NCI-H446 treated with DMSO at 0.1 percent for 48 hours (cell line): ENCODE measurements at regions not wholly inside any gene's neighbourhood (a gene's known extent, or its start where the extent isn't known, plus 50 kb on each side); places are given as distances from the start of the nearest gene placed in this dataset.
"Not testable (repeated sequence)": the region's sequence is repeated elsewhere in the genome, so short reads cannot be mapped to it uniquely, and the experiment has no call there.

Experiments
- DNase-seq: peaks from one replicate; lab custom pipeline; 2025; lab: John Stamatoyannopoulos, UW

DNA sequence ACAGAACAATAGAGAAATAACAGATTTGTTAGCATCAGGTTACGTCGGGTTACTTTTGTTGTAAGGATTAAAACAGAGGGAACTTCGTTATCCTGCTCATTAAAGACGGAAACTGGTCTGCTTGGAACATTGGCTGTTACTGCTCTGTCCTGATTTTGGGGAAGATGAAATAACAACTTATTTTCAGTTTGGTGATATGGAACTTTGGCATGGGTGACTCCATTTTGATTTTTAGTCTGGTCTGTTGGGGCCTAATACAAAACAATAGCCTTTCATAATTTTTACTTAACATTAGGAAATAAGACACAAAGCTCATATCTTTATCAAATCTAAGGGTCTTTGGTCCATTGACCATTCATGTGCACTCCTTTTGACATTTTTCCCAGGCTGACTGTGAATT, 220.5 kb upstream of the DUSP10 start:
- no peak for DNase-seq

GRCh38 chr1:221961532-221962292, 219.8 kb upstream of the DUSP10 start:
- DNase-seq: no peak

DNA sequence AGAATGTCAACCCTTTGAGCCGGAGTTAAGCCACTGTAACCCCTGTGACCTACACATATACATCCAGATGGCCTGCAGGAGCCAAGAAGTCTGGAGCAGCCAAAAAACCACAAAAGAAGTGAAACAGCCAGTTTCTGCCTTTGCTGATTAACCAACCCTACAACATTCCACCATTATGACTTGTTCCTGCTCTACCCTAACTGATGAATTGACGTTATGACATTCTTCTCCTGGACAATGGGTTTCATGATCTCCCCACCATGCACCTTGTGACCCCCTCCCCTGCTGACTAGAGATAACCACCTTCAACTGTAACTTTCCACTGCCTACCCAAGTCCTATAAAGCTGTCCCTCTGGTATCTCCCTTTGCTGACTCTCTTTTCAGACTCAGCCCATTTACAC, 216.3 kb upstream of the DUSP10 start:
- not testable (repeated sequence) for DNase-seq

- DNase-seq: not testable (repeated sequence)
These were observed 215.5 kb upstream of the DUSP10 start for GRCh38 chr1:221957350-221957749.

DNA sequence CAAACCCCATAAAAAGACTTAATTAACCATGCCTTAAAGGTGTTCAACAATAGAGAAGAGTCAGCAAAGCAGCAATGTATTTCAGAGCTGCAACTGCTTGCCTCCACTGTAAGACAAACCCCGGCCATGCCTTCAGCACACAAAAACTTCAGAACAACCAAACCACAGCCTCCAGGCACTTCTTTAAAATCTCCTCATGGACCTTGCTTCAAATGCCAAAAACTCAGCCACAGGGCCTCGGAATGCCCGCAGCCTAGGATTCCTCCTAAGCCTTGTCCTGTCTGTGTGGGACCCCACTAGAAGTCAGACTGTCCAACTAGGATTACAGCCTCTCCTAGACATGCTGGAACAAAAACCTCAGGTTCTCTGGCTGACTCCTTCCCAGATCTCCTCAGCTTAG, 208.1 kb upstream of the DUSP10 start:
- DNase-seq: no peak

DNA sequence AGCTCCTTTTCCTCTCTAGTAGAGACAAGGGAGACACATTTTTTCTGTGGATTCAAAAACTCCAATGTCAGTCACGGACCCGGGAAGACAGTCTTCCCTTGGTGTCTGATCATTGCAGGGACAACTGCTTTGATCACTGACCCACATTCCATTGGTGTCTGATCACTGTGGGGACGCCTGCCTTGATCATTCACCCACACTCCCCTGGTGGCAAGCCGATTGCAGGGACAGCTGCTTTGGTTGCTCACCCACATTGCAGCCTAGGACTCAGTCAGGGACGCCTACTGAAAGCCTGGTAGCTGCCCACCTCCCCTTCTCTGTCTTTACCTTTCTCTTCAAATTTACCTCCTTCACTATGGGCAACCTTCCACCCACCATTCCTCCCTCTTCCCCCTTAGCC, 206.6 kb upstream of the DUSP10 start:
- DNase-seq: no peak

DNA sequence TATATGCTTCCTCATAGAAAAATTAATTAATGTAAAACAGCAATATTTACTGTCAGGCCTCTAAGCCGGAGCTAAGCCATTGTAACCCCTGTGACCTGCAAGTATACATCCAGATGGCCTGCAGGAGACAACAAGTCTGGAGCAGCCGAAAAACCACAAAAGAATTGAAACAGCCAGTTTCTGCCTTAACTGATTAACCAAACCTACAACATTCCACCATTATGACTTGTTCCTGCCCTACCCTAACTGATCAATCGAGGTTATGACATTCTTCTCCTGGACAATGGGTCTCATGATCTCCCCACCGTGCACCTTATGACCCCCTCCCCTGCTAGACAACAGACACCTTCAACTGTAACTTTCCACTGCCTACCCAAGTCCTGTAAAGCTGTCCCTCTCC, 205.8 kb upstream of the DUSP10 start:
- no peak for DNase-seq

DNA sequence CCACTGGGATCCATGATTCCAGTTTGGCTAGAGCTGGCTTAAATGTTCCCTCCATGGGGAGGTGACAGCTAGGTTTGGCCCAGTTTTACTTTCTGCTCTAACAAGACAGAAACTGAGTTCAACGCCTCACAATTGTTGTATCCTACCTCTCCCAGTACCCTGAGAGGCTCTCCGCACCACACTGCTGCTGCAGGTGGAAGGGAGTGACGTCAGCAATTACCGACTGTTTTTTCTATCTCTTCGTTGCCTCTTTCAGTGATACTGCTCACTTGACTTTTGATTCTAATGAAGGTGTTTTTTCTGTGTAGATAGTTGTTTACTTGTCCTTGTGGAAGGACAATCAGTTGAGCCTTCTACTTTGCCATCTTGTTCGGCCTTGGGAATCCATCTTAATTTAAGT, 204.9 kb upstream of the DUSP10 start:
- DNase-seq: no peak

- no peak for DNase-seq
These were observed 203.8 kb upstream of the DUSP10 start for GRCh38 chr1:221945669-221946068.

DNA sequence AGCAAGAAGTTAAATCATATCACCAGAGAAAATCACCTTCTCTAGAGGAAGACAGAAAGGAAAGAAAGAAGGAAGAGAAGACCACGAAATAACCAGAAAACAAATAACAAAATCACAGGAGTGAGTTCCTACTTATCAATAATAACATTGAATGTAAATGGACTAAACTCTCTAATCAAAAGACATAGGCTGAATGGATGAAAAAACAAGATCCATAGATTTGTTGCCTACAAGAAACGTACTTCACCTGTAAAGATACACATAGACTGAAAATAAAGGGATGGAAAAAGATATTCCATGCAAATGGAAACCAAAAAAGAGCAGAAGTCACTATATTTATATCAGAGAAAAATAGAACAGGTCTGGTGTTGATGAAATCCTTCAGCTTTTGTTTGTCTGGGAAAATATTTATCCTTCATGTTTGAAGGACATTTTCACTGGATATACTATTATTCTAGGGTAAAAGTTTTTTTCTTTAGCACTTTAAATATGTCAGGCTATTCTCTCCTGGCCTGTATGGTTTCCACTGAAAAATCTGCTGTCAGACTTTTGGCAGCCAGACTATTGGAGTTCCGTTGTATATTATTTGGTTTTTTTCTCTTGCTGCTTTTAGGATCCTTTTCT, 202.5 kb upstream of the DUSP10 start:
- no peak for DNase-seq

DNA sequence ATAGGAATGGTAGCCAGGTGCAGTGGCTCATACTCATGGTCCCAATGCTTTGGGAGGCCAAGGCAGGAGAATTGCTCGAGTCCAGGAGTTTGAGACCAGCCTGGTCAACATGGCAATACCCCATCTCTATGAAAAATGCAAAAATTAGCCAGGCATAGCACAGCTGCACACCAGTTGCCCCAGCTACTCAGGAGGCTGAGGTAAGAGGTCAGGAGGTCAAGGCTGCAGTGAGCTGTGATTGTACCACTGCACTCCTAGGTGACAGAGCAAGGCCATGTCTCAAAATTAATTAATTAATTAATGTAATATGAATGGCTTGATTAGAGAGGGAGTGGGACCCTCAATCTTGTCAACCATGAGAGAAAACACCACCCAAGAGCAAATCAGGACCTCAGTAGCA, 198.7 kb upstream of the DUSP10 start:
- no peak for DNase-seq

DNA sequence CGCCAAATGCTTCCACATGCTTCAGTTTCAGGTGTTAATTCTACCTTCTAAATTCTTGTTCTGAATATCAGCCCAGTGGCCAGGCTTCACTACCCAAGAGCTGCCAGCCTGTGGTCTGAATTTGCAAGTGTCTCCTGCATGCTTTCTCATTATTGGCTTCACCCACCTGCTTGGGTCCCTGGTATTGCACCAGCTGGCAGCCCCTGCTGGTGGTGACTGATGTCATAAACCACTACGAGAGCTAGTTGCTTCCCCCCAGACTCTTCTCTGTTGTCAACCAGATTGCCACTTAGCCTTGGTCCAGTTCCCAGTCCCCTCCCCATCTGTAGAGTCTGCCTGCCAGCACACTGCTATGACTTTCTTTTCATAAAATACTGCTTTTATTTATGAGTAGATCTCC, 197.7 kb upstream of the DUSP10 start:
- DNase-seq: peak; percentile 95

DNA sequence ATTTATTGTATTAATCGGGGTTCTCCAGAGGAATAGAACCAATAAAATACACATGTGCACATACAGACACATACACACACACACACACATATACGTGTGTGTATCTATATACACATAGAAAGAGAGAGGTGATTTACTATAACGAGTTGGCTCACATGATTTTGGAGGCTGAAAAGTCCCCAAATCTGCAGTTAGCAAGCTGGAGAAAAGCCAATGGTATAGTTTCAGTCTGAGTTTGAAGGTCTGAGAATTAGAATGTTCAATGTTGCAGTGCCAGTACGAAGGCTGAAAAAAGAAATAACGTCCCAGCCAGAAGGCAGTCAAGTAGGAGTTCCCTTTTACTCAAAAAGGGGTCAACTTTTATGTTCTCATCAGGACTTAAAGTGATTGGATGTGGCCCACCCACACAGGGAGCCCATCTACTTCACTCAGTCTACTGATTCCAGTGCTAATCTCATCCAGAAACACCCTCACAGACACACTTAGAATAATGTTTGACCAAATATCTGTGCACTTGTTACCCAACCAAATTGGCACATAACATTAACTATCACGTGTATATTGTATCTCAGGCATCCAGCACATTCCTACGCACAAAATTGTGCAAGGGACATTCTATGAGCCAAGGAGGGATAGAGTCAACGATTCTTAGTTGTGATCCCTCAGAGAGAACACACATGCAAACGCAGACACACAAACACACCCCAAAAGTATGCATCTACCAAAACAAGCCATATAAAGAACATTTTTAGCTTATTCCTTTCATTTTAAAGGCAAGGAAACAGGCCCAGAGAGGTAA, 195.5 kb upstream of the DUSP10 start:
- no peak for DNase-seq

- DNase-seq: no peak
These were observed 191.9 kb upstream of the DUSP10 start for GRCh38 chr1:221933814-221934213.

- no peak for DNase-seq
These were observed 184.6 kb upstream of the DUSP10 start for GRCh38 chr1:221926441-221926840.

- no peak for DNase-seq
These were observed 184.1 kb upstream of the DUSP10 start for GRCh38 chr1:221925947-221926346.

DNA sequence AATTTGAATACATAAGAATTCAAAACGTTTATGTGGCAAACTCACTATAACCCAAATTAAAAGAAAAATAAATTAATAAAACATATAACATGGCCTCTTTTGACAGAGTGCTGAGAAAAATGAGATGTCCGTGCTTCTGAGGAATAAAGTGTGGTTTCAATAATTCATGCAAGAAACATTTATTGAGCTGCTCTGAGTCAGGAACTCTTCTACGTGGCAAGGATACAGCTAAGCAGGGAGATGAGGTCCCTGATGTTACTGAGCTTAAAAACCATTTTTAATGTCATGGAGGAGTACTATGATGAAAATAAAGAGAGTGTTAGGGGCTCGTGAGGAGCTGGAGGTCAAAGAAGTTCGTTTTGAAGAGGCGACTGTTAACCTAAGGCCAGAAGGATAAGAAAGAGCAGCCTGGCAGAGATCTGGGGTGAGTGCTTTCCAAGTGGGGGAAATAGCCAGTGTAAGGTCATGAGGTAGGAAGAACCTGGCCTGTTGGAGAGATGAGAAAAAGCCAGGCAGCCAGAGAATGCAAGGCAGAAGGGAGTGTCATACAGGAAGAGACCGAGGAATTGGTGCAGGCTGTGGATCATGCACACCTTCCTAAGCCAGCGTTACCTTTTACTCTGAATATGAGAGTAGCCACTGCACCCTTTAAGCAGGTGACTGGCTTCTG, 182.2 kb upstream of the DUSP10 start:
- no peak for DNase-seq

DNA sequence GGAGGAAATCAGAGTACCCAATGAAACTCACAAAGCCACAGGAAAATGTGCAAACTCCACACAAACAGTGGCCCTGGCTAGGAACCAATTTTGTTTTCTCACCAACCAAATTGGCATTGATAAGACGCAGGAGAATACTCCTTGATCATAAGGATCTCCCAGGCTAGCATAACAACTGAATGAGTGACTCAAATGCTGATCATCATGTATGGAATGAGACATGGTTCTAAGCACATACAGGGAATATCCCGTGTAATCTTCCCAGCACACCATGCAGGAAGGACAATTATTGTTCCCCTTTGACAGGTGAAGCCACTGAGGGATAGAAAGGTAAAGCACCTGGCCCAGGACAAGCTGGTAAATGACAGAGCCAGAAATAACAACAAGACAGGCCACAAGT, 180.0 kb upstream of the DUSP10 start:
- DNase-seq: no peak

DNA sequence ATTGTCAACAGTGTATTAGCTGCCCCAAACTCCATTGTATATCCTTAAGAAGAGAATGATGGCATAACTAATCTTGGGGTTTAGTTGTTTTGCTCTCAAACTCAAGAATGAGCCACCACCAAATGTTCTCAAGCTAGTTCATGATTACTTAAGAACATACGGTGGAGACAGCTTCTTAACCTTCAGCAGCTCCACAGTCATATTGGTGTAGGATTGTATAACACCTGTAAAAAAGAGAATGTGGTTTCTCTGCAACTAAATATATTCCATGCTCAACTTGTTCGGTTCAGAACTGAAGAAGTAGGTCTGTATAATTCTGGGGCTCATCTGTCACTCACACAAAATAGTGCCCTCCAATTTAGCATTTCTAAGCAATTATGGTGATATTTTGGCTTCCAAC, 177.9 kb upstream of the DUSP10 start:
- DNase-seq: no peak

DNA sequence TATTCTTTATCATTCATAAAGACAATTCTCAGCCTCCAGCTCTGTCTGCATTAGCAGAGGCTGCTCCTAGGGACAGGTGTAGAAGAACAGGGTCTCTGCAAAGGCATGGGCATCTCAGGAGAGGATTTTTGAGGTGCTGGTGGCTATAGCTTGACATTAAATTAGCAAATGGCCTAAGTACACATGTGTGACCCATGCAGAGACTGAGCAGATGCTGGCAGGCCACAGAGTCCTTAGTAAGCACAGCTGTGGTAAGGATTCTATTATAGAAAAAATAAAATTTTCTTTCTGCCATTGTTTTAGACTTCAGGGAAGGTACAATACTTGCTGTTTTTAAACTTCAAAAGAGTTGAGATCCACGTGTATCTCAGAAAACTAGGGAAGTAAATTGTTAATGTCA, 177.5 kb upstream of the DUSP10 start:
- no peak for DNase-seq

GRCh38 chr1:221916176-221916575, 174.3 kb upstream of the DUSP10 start:
- peak; percentile 61 for DNase-seq

GRCh38 chr1:221915764-221916163, 173.9 kb upstream of the DUSP10 start:
- no peak for DNase-seq
